ENCODE measurements at regions not wholly inside any gene's neighbourhood (a gene's known extent, or its start where the extent isn't known, plus 50 kb on each side); places are given as distances from the start of the nearest gene placed in this dataset.
"Not testable (repeated sequence)": the region's sequence is repeated elsewhere in the genome, so short reads cannot be mapped to it uniquely, and the experiment has no call there.

DNA sequence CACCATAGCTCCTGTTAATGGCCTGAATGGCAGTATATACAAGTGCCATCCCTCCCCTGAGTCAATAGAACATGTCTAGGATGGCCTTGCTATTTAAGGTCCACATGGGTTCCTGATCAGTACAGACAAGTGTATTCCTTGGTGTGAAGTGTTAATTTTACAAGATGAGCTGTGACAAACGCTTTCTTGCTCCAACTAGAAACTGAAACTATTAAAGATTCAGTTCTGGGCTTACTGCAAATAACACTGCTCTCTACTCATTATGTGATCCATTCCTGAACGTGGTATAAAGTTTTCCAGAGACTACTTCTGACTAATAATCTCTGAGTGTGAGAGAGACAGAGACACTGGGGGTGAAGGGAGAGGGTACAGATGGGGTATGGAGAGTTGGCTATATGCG, 198.0 kb upstream of the FBXL4 start:
- DNase-seq (no peak), ATAC-seq (no peak)
- intact Hi-C loops (cut with DNase I, micrococcal nuclease) = no loop called here

DNA sequence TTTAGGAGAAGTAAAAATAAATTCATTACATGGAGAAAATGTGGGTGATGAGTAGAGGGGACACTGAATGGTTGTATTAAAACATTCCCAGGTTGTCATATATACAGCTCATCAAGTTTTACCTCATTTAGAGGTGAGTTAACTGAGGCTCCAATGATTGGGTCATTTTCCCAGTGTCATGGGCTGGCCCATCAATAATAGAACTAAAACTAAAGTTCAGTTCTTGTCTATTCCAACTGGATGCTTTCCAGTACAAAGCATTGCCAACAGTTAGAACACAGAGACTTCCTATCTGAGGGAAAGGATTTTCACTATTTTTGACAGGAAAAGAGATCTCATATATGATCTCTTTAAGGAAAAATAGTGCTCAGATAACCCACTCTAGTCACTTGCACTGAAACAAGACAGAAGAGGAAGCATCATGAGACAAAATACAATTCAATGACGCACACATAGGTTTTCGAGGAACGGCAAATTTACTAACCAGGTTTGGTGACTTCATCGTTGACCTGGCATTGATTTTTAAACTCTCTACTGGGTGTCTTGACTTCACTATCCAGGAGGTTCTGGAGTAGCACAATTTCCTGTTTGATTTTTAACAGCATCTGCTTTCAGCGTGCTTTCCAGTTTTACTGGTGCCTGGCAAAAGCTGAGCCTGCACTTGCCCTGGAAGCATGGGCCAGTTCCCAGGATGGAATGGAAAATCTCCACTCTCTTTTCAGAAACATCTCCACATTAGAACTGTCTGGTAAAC, 195.5 kb upstream of the FBXL4 start:
- ATAC-seq (no peak), DNase-seq (no peak)
- intact Hi-C loops (cut with DNase I, micrococcal nuclease) = no loop called here

DNA sequence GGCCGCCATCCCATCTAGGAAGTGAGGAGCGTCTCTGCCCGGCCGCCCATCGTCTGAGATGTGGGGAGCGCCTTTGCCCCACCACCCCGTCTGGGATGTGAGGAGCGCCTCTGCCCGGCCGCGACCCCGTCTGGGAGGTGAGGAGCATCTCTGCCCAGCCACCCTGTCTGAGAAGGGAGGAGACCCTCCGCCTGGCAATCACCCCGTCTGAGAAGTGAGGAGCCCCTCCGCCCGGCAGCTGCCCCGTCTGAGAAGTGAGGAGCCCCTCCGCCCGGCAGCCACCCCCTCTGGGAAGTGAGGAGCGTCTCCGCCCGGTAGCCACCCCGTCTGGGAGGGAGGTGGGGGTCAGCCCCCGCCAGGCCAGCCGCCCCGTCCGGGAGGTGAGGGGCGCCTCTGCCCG, 194.2 kb upstream of the FBXL4 start:
- ATAC-seq; intact Hi-C loops (cut with DNase I, micrococcal nuclease); DNase-seq: not testable (repeated sequence)

DNA sequence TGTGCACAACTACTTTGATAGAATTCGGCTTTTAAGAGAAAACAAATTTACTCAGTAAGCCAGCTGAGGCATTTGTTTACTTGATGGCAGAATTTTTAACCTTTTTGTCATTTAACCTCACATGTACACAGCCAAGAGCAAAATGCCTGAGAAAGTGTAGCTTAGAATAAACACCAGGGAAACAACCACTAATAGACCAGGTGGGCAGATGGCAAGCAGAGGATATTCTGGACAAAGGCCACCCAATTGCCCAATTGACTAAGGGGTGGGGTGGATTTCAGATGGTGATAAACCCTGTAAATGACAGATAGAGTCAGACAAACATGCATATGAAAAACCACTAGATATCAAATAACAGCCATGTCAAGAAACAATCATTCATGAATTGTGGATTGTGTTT, 190.7 kb upstream of the FBXL4 start:
- intact Hi-C loops (cut with DNase I, micrococcal nuclease) = no loop called here
- DNase-seq = no peak
- ATAC-seq = peak; percentile 71

DNA sequence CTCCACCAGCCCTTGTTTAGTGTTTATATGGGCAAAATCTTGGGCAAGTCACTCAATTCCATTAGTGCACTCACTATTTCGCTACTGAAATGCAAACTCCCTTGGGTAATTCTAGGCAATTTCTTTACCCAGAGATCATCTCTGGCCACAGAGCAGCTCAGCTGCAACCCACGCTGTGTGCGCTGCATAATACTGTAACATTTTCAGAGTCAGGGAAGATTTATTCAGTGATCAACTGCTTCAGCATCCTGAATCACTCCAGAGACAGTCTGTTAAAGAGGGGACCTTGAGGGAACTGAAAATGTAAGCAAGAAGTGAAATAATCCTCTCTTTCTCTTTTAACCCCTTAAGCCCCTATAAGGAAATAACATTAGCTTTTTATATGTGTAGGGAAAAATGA, 189.6 kb upstream of the FBXL4 start:
- no peak for ATAC-seq
- DNase-seq = no peak
- intact Hi-C loops (cut with DNase I, micrococcal nuclease) = no loop called here

DNA sequence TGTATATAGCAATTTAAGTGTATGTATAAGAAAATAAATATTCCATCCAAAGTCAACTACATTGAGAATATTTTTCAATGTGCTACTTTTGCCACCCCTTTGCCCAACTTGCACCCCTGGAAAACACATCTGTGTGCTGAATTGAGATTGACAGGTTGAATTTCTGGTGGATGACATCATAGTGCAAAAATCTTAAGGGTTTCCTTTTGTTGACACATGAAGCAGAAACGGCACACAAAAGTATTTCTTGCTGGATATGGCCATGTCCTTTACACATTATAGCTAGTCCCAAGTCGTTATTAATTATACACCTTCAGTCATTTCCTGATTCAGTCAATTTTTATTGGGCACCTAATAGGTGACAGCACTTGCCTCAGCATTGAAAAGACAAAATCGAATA, 188.7 kb upstream of the FBXL4 start:
- intact Hi-C loops (cut with DNase I, micrococcal nuclease) = no loop called here
- no peak for ATAC-seq
- no peak for DNase-seq

DNA sequence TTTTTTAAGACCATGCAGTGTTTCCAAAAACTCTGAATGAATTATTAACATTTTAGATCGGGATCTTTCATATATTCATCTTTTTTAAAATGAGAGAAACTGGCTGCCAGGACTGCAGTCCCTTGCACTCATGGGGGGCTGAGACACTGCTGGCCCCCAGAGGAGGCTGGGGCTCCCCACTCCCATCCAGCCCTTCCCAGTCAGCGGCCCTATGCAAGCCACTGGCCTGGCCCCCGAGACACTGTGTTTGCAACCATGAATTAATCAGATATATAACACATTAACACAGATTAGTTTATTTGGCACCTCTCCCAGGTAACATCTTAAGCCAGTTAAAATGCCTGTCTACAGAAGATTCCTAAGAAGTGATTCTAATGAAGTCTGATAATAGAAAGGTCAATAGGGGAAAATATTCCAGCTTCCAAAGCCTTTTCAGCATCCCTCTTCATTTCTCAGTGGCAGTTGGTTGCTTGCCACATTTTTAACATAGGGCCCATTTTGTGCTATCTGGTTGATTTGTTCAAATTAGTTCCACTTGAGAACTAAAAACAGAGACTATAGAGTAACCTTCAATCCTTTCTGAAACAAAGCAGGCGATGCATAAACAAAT, 184.4 kb upstream of the FBXL4 start:
- intact Hi-C loops (cut with DNase I, micrococcal nuclease) = no loop called here
- no peak for DNase-seq

DNA sequence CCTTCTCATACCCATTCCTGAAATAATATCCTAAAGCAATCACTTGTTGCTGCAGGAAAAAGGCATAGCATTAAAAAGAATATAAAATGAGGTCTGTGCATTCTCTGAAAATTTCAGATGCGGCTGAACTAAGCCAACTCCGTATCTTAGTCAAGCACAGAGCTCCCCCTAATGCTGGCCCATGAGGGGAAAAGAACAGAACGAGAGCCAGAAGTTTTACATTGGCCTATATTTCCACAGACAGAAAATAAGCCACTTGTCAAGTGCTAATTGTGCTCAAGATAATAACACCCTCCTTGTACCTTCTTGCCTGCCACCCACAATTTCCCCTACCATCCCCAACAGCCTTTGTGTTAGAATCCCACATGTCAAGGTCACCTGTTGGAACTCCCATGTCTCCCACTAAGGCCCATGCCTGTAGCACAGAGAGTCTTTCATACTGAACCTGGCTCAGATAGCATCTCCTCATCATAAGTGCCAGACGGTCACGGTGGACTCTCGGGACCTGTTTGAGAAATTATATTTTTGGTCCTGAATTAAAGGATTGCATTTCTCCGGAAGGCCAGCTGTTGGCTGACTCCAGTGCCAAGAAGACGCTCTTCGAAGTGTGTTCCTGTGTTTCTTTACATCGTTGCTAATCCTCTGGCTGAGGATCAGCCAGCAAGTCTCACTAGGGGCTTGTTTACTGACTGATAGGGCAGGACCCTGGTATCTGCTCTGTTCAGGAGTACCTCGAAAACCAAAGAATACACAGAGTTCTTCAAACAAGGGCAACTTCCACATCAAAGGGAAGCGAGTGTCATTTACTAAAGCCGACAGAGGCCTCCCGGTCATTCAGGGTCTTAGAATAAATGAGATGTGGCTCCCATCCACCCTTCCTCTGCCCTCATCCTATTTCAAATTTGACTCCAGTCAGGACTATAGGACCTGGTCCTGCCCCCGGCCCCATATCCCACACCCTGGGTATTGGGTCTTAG, 183.4 kb upstream of the FBXL4 start:
- intact Hi-C loops (cut with DNase I, micrococcal nuclease) = no loop called here
- no peak for ATAC-seq
- DNase-seq = no peak

More for the DNA sequence above, 184.4 kb upstream of the FBXL4 start:
- no peak for ATAC-seq

DNA sequence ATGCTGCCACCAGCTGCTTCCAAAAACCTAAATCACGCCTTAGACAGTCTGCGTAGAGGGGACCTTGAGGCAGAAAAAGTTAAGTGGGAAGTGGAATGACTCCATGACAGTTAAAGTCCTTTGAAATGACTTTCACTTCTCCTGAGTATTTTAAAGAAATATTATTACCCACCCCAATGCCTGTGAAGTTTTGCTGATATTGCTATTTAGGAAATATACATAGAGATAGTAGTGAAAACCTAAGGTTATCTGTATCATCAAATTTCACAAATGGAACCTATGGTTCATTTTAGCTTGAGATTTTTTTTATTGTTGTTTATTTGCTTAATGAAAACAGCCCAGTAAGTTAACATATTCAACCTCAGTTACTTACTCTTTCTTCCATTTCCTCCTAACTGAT, 182.1 kb upstream of the FBXL4 start:
- DNase-seq = no peak
- ATAC-seq = no peak
- intact Hi-C loops (cut with DNase I, micrococcal nuclease) = no loop called here

DNA sequence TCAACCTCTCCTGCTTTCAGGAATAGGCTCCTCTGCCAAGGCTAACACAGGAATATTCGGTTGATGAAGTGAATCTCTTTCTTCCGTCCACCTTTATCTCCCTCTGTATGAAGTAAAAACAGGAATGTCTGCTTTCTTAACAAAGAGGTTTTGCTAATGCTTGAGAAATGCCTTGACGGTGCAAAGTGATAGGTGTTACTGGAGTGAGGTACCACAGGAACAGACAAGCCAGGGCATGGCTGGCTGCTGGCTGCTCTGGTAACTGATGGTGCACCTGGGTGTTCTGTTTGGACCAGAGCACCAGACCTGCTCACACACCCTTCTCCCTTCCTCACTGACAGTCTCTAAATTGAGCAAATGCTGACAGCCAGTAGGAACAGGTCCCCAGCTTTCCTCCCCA, 174.0 kb upstream of the FBXL4 start:
- intact Hi-C loops (cut with DNase I, micrococcal nuclease) = no loop called here
- DNase-seq (no peak), ATAC-seq (no peak)

DNA sequence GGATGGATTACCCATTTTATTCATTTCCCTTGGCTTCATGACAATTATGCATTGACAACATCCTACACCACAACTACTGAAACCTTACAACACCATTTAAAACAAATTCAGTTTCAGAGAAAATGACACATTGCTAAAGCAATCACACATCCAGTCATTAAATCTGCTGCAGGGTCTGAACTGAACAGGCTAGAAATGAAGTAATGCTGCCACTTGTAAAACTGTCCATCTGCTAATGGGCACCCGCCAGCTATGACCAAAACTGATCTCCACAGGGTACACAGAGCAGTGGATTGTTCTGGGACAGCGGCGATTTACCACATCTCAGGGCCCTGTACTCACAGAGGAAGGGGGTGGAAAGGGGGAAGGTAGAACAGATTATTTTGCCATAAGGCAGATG, 172.9 kb upstream of the FBXL4 start:
- intact Hi-C loops (cut with DNase I, micrococcal nuclease) = no loop called here
- no peak for ATAC-seq

DNA sequence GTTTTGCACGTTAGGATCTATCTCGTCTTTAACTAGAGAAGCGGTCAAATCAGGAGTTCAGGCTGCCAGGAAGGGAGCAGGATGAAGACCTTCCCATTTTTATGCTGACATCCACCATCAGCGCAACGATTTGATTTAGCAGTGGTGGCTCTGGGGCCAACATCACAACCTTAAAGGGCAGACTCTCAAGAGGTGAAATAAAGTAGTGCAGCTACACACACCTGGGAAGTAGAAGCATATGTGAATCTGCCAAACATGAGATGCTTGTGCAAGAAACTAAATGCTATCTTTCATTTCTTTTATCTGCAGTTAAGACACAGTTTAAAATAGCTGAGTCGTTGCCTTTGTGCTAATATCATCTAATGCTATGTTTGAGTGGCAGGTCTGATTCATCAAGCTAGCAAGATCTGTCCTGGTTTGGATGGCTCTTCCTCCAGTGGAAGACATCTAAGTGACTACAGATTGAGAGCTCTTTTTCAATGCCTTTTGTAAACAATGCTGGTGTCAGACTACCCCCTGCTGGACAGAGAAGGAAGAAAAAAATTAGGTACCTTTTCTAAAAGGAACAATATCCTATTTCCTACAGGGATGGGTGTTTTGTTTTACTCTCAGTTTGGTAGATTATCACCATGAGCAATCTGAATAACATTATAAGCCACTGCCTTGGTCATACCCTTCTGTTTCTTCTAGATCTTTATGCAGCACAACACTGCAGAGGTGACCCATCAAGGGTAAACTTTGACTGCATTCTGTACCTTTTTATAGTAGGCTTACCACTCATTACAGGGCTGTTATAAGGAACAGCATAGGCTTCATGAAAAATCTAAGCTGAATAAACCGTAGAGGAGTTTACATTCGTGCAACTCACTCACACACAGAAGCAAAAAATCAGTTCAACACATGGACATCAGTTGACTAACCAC, 171.6 kb upstream of the FBXL4 start:
- ATAC-seq = peak; percentile 47
- intact Hi-C loops (cut with DNase I, micrococcal nuclease) = loop anchor here in 1 of 2 donors (5.0 kb wide), 1 partner anchor 1622 kb away; no protein-coding TSS in a partner anchor
- DNase-seq = no peak

More for the DNA sequence above, 172.9 kb upstream of the FBXL4 start:
- DNase-seq = no peak

DNA sequence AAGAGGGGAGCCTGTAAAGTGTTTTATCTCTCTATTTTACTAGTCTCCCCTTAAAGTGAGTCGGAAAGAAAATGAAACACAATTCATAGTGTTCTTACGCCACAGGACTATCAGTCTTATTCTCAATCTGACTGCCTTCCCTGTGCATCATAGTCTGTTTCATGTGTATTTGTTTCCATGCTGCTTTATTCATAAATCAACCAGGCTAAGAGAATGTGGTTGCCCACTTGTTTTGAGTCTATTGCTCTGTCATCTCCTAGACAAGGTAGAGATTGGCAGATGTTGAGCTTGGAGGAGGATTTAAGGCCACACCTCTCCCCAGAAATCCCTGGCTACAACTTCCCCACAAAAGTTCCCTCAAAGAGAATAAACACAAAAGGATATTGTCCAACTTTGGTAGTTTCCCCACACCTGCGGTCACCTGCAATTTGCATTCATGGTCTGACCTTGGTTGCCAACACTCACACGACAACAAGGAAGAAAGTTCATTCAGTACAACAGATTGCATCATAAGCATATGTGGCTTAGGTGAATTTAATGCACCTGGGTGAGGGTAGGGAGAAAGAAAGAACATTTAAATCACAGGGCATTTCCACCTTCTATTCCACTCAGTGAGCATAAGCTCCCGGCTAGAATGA, 167.1 kb upstream of the FBXL4 start:
- ATAC-seq (peak; percentile 37), DNase-seq (no peak)
- intact Hi-C loops (cut with DNase I, micrococcal nuclease) = loop anchor here in 1 of 2 donors (5.0 kb wide), 1 partner anchor 1618 kb away; no protein-coding TSS in a partner anchor

DNA sequence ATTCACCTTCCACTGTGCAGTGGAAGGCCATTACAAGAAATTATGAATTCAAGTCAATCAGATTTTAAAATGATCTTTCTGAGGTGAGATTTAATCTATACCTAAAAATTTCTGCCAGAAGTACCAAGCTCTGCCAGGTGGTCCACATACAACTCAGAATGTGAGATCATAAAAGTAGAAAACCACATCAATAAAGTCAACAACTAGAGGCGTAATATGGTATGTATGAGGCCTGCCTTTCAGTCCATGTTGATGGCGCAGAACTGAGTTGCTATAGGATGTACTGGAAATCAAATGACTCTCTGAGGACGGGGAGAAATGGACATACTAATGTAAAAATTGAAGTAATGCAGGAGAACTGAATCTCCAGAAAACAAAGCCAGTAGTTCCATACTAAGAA, 163.8 kb upstream of the FBXL4 start:
- intact Hi-C loops (cut with DNase I, micrococcal nuclease) = no loop called here
- DNase-seq (no peak), ATAC-seq (no peak)

DNA sequence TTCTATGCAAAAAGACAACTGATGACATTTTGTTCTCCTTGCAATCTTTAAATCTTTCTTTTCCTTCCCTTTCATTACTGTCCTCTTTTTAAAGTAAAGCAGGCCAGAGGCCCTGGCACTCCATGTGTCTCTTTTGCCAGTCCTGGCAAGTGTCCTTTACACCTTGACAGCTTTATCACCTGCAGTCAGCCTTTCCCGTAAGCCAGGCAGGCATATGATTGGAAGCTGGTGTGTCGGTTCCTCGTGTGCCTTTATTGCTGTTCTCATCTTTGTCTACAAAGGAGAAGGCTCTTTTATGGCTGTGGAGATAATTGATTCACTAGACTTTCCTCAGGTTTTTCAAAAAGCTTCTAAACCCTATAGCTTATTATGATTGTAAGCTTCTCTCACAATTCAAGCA, 162.3 kb upstream of the FBXL4 start:
- intact Hi-C loops (cut with DNase I, micrococcal nuclease) = no loop called here
- ATAC-seq = no peak
- DNase-seq = no peak

DNA sequence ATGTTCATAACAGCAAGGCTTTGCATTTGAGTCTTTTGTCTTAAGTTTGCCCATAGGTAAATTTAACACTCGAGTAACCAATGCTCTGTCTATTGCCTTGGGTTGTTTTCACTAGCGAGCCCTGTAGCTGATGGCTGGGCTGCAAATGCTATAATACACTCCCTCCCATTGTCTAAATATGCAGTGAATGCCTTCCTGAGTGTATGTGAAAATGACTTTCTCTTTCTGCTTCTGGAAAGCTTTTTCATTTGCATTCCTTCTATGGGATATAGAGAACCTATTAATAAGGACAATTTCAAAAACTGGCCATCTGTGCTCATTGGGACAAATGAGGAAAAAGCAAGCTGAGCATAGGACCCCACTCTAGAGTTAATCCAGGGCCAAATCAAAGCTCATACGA, 156.5 kb upstream of the FBXL4 start:
- DNase-seq = no peak
- intact Hi-C loops (cut with DNase I, micrococcal nuclease) = no loop called here
- ATAC-seq = no peak

DNA sequence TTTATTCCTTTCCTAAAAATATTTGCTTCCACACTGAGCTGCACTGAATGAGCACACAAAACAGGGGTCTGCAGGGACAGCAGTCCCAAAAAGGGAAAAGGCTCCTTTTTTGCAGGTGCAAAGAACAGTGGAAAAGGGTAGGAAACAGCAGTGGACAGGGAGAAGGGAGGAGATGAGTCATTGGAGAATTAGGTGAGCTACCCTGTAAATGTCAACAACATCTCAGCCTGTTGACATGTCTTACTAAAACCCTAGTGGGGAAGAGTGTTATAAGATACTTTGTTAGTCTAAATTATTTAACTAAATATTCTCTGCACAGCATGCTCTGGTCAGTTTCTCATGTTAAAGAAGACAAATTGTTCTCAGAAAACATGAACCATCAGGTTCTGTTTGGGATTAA, 151.5 kb upstream of the FBXL4 start:
- DNase-seq (no peak), ATAC-seq (no peak)
- intact Hi-C loops (cut with DNase I, micrococcal nuclease) = no loop called here

DNA sequence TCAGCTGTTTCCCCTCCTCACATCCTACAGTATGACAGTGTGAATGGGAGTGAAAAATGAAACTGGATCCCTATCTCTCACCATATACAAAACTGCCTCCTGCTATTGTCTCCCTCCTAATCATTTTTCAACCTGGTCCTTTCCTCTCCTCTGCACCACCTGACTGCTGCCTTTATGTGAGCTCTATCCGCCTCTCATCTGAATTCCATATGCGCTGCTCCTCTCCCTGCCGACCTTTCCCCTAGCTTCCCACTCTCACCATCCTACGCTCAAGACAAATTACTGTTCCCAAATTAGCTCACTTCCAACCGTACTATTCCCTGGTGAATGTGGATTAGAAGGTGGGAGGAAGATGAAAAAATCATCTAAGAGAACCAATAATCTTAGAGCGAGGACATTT, 148.4 kb upstream of the FBXL4 start:
- intact Hi-C loops (cut with DNase I, micrococcal nuclease) = no loop called here
- ATAC-seq (no peak), DNase-seq (no peak)
